GM19025 (cell line): ENCODE measurements at regions not wholly inside any gene's neighbourhood (a gene's known extent, or its start where the extent isn't known, plus 50 kb on each side); places are given as distances from the start of the nearest gene placed in this dataset.
"Not testable (repeated sequence)": the region's sequence is repeated elsewhere in the genome, so short reads cannot be mapped to it uniquely, and the experiment has no call there.

Experiments used
- ATAC-seq: cut with Tn5 transposase; IDR thresholded peaks from one replicate; pipeline ENCODE4 v1.9.1; 2021; ENCODE audit warnings: mild to moderate bottlenecking, low read depth, moderate library complexity; ENCODE audit not compliant: unreplicated experiment

DNA sequence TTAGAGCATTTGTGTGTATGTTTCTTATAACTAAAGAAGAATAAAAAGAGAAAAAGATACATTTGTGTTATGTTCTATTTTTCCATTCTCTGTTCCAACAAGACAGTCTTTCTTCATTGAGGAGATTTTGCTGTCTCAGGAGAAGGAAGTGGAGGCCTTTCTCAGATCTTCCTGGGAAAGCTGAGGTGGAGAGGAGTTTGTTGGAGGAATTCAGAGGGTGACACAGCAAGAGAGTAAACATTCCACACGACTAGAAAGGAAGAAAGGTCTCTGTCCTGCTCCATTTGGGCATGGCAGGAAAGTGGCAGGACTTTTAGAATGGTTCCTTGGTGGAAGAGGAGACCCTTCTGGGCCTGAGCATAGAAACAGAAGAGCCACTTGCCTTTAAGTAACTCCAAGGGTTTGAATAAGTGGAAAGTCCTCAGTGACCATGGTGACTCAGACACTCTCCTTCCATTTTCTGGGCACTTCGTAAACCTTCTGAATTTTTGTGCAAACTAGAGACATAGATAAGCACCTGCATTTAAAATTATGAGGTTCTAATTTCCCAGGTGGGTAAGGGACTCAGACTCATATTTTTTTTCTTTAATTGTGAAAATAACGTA, 52.3 kb upstream of the COL5A2 start:
- no peak for ATAC-seq

DNA sequence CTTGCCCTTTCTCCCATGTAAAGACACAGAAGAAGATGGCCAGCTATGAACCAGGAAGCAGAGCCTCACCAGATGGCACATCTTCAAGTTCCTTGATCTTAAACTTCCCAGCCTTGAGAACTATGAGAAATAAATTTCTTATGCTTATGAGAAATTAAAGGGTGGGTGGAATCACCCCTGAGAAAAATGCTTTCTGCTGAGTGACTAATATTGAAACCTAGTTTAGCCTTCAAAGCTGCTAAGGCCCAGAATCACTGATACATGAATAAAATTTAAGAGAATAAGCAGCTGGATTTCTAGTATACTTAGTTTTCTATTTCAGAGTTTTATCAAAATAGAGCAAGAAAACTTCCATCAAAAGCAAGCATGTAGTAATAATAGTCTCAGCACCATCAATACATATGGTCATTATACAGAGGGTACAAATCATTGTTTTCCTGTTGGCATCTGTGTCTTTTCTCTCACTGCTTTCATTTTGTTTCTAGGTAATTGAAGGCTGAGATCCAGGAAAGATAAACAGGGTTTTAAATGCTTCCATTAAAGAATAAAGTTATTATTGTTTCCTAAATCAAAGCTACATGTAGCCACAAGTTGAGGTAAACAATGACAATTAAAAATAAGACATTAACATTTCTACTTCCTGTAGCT, 53.3 kb upstream of the COL5A2 start:
- ATAC-seq, result peak; percentile 64

DNA sequence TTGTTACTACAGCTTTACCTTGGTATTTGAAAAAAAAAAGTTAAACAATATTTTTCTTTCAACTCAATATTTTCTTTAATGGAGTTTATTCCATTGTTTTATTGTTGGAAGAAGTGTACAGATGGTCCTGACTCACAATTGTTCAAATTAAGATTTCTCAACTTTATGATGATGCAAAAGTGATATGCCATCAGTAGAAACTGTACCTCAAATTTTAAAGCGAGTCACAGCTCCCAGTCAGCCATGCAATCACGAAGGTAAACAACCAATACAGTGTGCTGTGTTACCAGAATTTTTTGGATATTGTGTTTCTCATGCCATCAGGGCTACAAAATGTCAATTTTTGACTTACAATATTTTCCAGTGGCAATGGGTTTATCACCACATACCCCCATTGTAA, 54.0 kb upstream of the COL5A2 start:
- ATAC-seq, result no peak

DNA sequence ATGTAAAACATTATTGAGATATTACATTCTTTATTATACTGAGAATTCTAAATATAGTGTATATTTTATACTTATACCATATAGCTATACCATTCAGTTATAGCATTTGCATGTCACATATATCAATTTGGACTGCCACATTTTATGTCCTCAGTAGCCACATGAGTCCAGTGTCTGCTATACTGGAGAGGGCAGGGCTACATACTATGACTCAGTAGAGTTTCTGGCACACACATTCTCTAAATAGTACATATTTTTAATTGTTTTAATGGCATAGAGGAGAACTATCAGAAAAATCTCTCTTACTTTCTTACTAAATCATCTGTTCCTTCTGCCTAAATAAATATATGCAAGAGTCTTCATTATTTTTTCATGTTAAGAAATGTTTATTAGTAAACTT, 55.4 kb upstream of the COL5A2 start:
- no peak for ATAC-seq

DNA sequence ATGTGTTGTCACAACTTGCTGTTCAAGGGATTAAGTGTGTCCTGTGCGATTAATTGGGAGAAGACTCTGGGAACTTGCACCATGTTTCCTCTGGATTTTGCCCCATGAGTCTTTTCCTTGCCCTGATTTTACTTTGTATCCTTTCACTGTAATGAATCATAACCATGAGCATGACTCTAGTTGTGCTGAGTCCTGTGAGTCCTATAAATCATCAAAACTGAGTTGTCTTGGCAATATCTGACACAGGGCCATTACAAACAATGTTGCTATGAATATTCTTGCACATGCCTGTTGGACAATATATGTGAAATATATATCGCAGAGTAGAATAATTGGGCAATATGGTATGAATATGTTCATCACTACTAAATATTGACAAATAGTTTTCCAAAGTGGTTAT, 56.5 kb upstream of the COL5A2 start:
- ATAC-seq, result no peak

DNA sequence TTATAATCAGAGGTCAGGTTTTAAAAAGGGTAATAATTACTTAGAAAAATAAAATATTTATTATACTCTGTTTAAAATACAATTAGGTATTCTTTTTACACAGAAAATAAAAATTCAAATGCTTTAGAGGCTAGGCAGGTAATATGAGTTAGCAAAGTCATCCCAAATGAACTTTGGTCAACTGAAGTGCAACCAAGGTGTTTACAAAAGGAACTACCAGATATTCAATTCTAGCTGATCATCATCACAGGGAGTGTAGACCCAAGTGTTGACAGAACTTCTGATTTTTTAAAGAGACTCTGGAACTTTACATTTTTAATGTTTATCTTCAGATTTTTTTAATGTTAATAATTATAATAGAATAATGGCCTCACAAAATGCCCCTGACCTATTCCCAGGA, 59.3 kb upstream of the COL5A2 start:
- ATAC-seq, result no peak

DNA sequence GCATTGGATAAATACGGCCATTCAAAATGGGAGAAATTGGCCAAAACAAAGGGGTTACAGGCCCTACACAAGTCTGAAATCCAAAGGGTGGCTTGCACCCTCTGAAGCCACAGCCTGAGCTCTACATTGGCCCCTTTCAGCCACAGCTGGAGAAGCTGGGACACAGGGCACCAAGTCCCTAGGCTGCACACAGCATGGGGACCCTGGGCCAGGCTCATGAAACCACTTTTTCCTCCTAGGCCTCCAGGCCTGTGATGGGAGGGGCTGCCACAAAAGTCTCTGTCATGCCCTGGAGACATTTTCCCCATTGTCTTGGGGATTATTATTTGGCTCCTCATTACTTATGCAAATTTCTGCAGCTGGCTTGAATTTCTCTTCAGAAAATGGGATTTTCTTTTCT, 64.3 kb upstream of the COL5A2 start:
- not testable (repeated sequence) for ATAC-seq

DNA sequence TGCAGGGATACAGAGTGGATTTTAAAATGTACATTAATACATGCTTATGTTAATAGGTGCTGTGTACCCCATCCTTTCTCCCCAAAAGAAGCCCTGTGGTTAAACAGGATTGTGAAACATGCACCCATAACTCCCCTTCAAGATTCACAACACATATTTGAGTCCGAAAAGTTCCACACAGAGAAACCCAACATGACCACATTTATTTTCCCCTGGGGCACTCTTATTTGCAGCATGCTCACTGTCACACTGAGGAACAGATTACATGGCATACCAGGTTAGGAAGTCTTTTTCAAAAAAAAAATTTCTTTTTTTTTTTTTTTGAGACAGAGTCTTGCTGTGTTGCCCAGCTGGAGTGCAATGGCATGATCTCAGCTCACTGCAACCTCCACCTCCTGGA, 67.7 kb upstream of the COL5A2 start:
- no peak for ATAC-seq

DNA sequence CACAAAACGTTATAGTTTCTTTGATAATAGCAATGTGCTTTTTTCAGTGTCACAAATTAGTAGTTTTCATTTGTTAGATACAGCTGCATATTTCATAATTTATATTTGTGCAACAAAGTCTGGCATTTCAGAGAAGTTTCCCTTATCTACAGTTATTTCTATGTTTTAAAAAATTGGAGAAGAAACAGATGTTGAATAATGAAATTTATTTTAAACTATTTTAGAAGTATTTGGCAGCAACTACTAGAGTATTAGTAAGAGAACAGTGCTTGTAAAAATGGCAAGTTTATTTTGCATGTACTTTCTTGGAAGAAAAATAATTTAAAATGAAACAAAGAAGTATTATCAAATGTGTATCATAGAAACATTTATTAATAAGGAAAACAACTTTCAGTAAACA, 68.6 kb upstream of the COL5A2 start:
- ATAC-seq, result no peak

DNA sequence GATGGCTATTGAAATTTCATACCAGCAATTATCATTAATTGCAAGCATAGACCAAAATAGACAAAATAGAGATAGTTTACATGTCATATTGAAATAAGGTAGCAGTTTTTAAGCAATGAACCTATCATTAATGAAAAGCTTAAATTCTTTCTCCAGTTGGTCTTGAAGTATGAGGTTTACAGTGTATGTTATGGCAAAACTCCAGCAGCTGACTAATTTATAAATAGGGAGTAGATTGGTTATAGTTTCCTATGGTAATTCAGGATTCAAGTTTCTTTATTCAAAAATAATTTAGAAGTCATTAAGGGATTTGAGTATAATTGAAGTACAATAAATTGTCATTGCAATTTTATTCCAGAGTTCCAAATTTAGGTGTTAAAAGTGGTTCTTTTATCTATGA, 69.6 kb upstream of the COL5A2 start:
- ATAC-seq, result no peak

DNA sequence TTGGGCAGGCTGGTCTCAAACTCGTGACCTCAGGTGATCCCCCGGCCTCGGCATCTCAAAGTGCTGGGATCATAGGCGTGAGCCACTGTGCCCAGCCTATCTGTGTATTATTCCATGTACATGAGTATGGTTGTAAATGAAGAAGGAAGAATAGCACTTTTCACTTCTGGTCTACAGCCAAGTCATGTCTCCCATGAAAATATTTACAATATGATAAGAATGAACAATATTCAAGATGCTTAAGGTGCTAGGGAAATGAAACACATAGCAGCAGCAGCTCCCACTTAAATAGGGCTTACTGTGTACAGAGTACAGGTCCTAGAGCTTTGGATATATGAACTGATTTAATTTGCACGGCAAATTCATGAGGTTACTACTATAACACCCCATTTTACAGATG, 70.3 kb upstream of the COL5A2 start:
- ATAC-seq, result no peak

DNA sequence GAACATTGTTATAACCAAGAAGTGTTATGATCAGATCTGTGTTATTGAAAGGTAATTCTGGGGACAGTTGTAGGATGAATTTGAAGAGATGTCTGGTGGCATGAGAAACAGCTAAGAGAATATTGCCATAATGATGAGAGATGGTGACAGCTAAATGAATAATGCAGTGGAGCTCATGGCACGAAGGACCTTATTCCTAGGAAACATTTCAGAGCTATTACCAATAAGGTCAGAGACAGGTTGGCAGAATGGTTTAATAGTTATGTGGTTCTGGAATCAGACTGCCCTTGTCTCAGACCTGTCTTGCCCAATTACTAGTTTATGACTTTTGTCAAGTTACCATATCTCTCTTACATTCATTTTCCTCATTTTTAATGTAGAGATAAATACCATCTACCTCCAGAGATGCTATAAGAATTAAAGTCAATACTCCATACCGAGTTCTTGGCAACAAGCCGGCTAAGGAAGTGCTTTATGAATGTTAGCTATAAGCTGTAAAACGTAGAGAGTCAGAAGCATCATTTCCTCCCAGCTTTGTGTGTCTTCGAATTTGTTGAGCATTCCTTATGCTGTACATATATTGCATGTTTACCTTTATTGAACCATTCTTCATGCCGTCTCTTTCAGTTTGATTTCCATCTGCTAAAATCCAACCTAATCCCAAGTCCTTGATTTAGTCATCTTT, 73.6 kb upstream of the COL5A2 start:
- no peak for ATAC-seq

DNA sequence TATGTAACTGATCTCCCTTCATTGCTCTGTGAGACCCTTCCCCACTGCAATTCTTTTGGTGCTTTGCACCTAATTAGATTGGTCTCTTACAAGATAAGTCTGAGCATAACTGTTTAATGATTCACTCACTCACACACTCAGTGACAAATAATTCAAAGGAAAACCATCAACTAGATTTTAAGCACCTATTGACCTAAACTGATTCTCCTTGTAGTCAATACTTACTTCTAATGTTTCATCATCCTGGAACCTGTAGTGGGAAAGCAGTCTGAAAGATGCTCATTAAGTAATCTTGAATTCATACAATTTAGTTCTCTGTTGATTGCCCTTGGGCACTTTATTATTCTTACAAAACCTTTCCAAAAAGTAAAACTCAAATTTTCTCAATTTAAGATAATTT, 74.3 kb upstream of the COL5A2 start:
- ATAC-seq, result no peak

DNA sequence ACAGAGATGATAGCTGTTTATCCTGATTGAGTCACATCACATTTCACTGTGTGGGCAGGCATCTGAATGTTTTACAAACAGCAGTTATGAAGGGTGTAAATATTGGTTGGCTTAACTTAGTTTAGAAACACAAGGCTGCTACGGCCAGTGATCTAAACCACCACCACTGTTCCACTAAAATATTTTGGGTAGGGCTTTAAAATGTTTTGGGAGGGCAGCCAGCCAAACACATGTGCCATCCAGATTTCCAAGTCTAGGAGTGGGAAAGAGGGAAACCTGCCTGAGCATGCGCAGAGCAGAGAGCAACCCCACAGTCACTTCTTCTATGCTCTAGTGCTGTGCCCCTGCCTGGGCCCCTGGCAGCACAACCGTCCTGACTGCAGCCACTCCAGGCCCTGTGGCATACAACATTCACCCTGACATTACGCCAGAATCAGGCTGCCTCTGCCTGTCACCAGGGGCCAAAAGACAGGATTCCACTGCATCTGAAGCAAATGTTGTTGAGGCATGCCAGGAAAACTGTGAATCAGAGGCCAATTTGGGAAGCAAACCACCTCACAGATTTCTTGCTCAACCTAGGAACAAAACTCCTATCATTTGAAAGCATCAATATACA, 74.8 kb upstream of the COL5A2 start:
- no peak for ATAC-seq

DNA sequence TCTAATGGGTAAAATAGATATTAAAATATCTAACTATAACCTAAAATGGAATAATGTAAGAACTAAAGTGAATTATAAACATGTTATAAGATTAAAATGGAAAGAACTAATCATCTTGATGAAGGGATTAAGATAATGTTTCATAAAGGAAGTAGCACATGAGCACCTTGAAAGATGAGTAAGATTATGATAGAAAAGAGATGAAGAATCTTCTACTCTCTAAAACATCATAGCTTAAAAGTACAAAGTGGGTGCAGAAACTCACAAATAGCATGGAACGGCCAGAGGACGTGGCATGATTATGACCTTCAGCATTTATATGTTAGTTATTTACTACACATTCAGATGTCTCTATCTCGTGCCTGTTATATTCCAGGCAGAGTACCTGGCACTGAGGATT, 76.2 kb upstream of the COL5A2 start:
- ATAC-seq, result no peak

DNA sequence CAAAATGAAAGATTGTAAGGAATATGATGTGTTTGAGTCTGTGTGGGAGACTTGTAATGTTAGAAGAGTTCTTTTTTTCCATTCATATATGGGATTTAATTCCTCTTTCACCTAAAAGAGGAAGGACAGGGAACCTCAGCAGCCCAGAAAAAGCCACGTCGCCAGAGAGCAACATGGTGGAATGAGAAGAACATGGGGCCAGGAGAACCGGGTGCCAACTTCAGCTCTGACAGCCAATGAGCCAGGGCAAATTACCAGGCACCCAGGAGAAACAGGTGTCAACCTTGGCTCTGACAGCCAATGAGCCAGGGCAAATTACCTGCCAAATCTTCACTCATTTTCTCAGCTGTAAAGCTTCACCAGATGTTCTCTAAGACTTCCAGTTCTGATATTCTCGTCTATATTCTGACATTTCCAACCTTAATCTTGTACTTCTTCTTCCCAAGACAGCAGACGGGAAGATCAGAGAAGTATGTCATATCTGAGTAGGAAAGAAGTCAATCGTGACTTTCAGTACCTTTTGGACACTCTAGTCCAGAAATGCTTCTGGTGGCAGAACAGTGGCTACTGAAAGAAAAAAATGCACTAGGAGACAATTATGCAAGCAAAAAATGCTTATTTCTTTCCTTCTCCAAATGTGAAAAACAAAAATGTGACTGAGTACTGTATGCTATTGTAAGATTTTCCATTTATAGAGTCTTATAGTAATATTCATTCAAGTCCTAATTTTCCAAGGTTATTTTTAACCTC, 79.2 kb upstream of the COL5A2 start:
- no peak for ATAC-seq

DNA sequence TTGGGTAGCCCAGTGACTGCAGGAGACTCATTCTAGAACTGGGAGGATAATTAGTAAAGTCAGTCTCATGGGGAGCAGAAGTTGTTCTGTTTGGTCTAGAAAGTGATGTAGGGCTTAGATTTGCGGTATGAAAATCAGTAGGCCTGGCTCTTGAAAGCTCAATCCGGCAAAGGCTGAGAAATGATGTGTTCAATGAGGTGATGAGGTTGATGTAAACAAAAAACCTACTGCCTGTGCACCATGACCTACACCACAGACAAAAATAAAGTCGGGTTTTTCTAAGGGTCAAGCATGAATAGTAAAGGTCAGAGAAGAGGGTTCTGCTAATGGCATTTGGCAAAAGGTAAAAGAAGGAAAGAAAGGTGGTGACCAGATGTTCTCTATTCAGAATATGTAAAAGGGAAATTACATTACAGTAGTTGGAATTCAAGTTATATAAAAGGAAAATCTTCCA, 80.8 kb upstream of the COL5A2 start:
- ATAC-seq, result no peak

DNA sequence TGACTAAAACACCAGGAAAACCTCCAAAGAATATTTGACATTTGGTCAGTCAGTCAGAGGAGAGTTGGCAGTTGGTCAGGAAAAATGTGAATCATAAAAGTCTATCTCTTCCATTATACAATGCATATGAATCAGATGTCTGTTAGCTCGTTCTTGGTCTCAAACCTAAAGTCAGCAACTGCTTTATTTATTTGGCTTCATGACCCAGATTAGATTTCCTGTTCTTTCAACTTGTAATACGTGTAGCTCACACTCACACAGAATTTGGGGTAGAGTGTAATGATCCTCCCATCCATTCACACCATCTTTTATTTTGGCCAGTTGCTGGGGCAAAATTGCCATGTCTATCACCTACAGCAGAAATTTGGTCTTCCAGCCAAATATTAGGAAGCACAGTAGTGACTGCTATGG, 81.9 kb upstream of the COL5A2 start:
- no peak for ATAC-seq

DNA sequence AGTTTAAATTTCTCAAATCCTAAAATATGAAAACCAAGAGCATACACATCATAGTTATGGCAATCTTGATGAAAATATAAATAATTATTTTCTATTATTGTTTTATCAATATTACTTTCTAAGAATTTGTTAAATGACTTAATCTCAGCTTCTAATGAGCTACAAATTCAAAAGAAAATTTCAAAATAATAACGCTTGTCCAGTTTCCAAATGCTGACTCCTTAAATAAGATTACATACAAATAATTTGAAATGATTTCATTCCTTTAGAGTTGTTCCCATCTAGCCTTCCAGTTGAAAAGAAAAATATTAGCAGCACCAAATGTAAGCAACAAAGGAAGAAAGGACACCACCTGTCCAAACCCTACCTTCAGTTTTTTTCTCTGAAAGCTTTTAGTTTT, 82.4 kb upstream of the COL5A2 start:
- no peak for ATAC-seq

DNA sequence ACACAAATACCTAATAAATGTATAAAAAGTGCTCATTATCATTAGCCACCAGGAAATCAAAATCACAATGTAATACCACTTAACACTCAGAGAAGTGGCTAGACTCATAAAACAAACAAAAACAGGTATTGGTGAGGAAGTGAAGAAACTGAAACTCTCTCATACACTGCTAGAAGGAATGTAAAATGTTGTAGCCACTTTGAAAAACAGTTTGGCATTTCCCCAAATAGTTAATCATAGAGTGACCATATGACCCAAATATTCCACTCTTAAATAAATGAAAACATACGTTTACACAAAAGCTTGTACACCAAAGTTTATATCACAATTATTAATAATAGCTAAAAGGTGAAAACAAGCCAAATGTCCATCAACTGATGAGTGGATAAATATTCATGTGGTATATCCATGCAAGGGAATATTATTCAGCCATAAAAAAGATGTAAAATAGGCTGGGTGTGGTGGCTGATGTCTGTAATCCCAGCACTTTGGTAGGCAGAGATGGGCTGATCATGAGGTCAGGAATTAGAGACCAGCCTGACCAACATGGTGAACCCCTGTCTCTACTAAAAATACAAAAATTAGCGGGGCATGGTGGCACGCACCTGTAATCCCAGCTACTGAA, 86.2 kb upstream of the COL5A2 start:
- no peak for ATAC-seq

DNA sequence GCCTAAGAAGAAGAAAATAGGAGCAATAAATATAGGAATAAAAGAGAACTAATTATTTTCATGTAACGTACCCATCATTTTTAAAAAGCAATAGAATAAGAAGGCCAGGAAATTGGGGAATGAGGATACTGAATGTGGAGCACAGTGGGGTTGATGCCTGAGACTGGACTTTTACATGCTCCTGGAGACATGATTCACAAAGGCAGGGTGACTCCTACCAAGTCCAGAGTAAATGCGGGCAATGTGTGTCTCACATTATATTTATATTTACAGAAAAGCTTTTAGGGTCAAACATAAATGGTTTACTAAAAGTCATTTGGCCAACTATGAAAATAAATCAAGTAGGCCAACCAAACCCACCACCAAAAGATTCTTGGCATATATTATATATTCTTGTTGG, 87.9 kb upstream of the COL5A2 start:
- no peak for ATAC-seq
